ENCODE measurements at regions not wholly inside any gene's neighbourhood (a gene's known extent, or its start where the extent isn't known, plus 50 kb on each side); places are given as distances from the start of the nearest gene placed in this dataset.
"Not testable (repeated sequence)": the region's sequence is repeated elsewhere in the genome, so short reads cannot be mapped to it uniquely, and the experiment has no call there.

GRCh38 chr6:169918239-169918953, 167.0 kb downstream of the ERMARD start:
- in situ Hi-C loops (cut with MboI; ENCODE audit: low sequenced_read_pairs): no loop called here

GRCh38 chr6:169917153-169917552, 165.7 kb downstream of the ERMARD start:
- in situ Hi-C loops (cut with MboI; ENCODE audit: low sequenced_read_pairs): no loop called here

- in situ Hi-C loops (cut with MboI; ENCODE audit: low sequenced_read_pairs): no loop called here
These were observed 164.5 kb downstream of the ERMARD start for GRCh38 chr6:169915769-169916550.

GRCh38 chr6:169913745-169914144, 162.3 kb downstream of the ERMARD start:
- in situ Hi-C loops (cut with MboI; ENCODE audit: low sequenced_read_pairs): not testable (repeated sequence)

GRCh38 chr6:169913096-169913638, 161.7 kb downstream of the ERMARD start:
- in situ Hi-C loops (cut with MboI; ENCODE audit: low sequenced_read_pairs): no loop called here

GRCh38 chr6:169912266-169913095, 161.1 kb downstream of the ERMARD start:
- in situ Hi-C loops (cut with MboI; ENCODE audit: low sequenced_read_pairs): no loop called here

- in situ Hi-C loops (cut with MboI; ENCODE audit: low sequenced_read_pairs): no loop called here
These were observed 160.1 kb downstream of the ERMARD start for GRCh38 chr6:169911264-169912263.

- in situ Hi-C loops (cut with MboI; ENCODE audit: low sequenced_read_pairs): no loop called here
These were observed 157.7 kb downstream of the ERMARD start for GRCh38 chr6:169909113-169909512.

- in situ Hi-C loops (cut with MboI; ENCODE audit: low sequenced_read_pairs): no loop called here
These were observed 157.0 kb downstream of the ERMARD start for GRCh38 chr6:169908403-169908933.

GRCh38 chr6:169907419-169908115, 156.1 kb downstream of the ERMARD start:
- in situ Hi-C loops (cut with MboI; ENCODE audit: low sequenced_read_pairs): no loop called here

- in situ Hi-C loops (cut with MboI; ENCODE audit: low sequenced_read_pairs): no loop called here
These were observed 155.4 kb downstream of the ERMARD start for GRCh38 chr6:169906688-169907418.

GRCh38 chr6:169906004-169906687, 154.7 kb downstream of the ERMARD start:
- in situ Hi-C loops (cut with MboI; ENCODE audit: low sequenced_read_pairs): no loop called here

- in situ Hi-C loops (cut with MboI; ENCODE audit: low sequenced_read_pairs): no loop called here
These were observed 153.8 kb downstream of the ERMARD start for GRCh38 chr6:169905041-169905807.

- in situ Hi-C loops (cut with MboI; ENCODE audit: low sequenced_read_pairs): no loop called here
These were observed 152.9 kb downstream of the ERMARD start for GRCh38 chr6:169904051-169904922.

GRCh38 chr6:169903122-169903521, 151.7 kb downstream of the ERMARD start:
- in situ Hi-C loops (cut with MboI; ENCODE audit: low sequenced_read_pairs): no loop called here

- in situ Hi-C loops (cut with MboI; ENCODE audit: low sequenced_read_pairs): no loop called here
These were observed 151.2 kb downstream of the ERMARD start for GRCh38 chr6:169902604-169903003.

Measured in HL-60/S4 (cell line).